Left cardiac atrium (tissue), 4 donors: ENCODE measurements at regions not wholly inside any gene's neighbourhood (a gene's known extent, or its start where the extent isn't known, plus 50 kb on each side); places are given as distances from the start of the nearest gene placed in this dataset.

Source experiments
- ATAC-seq, 2 donors: fragments of 200-7000 bp; cut with Tn5 transposase; one replicate each; pipeline ENCODE4 v1.9.1; 2020; ENCODE audit warnings: mild to moderate bottlenecking in 2 of 2, moderate library complexity in 2 of 2
- DNase-seq: peaks from one replicate; pipeline ENCODE4 v3.0.0-alpha.2; 2020
- intact Hi-C, 2 donors: fragments of 100-400 bp; cut with DNase I; formaldehyde crosslinking; loops; one replicate each; pipeline versions ENCODE4 v1.14.1 to v1.15.1; 2022 to 2023
- donor health status: DM: no; HTN: yes; CAD: no.
- donor health status: DM: no; HTN: yes; CAD: no; lungs with severe emphysema.
- donor health status: DM: yes; HTN: yes; CAD: no.
- donor health status: Dilated cardiomyopathy.

DNA sequence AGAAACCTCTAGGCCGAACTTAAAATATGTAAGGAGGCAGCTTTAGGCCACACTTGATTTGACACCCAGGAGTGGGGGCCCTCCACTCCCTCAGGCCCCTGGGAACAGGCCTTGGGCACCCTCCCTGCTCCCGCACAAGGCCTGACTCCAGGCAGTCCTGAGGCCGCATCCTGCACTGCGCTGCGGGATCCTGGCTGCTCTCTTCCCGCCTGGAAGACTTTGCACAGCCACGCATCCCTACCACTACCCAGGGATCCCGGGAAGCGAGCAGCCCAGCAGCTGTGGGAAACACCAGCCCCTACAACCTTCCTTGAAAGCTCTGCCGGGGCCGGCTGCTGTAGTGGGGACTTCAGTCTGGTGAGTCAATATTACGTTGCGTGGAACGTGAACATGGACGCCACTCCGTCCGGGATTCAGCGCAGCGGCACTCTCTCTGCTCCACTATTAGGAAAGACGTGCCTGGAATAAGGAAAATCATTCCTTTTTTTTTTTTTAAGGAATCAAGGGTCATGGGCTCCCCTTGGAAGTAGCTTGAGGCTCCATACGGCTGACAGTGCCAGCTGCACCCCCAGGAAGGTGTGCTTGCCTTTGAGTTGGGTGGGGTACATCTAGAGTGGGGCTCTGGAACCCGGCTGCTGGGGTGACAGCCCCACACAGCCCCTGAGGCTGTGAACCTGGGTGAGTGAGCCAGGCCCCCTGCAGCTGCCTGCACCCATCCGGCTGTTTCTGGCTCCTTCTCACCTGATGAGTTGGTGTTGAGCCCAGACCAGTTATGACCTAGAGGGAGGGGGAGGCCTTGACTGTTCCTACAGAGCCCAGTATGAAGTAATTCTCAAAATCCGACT, 119.2 kb upstream of the TMEM18 start:
- DNase-seq, result no peak
- intact Hi-C loops, result no loop called here
- peak in 1 of 2 donors; percentile 11 for ATAC-seq

DNA sequence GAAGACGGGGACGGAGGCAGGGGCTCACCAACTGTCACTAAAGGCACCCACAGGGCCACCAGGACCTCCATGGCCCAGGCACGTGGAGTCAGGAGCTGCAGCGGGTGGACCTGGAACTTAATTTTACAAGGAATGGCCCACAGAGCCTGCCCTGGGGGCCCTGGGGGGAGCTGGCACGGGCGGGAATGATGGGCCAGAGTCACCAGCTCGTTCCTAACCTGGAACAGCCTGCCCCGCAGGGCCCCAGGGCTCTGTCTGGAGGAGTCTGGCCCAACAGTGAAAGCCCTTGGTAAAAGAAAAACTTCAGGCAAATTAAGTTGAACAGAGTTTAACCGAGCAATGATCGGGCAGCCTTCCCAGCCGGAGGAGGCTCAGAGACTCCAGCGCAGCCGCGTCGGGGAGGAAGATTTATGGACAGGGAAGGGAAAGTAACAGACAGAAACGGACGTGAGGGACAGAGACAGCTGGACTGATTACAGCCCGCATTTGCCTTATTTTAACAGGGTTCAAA, 118.4 kb upstream of the TMEM18 start:
- no peak for DNase-seq

DNA sequence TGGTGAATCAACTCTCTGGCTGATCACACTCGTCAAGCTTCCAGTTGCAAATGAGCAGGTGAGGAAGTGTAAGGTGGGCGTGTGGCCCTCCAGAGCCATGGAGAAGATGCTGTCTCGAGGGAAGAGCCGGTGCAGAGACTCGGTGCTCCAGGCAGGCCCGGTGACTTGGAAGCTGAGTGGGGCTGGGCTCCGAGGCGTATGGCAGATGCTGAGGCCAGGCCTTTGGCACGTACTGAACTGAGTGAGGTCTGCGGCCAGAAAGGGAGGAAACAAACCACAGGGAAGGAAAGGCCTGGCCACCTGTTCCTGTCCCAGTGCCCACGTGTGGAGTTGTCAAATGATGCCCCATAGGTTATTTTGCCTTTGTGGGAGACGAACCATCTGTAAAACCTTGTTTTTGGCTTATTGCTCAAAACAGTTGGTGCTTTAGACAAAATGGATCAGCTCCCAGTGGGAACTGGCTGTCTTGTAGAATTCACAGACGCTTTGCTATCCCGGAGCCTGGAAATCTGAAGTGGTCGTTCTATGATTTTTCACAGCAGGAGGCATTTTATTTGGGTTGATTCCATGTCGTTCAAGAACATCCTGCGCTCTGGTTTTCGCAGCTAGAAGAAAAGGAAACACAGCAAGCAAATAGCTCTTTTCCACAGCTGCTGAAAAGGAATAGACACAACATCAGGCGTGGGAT, 117.5 kb upstream of the TMEM18 start:
- ATAC-seq, result peak in 1 of 2 donors; percentile 69
- DNase-seq, result no peak
- intact Hi-C loops, result no loop called here

More for the DNA sequence above, 118.4 kb upstream of the TMEM18 start:
- intact Hi-C loops, result no loop called here
- ATAC-seq, result peak in 1 of 2 donors; percentile 61

DNA sequence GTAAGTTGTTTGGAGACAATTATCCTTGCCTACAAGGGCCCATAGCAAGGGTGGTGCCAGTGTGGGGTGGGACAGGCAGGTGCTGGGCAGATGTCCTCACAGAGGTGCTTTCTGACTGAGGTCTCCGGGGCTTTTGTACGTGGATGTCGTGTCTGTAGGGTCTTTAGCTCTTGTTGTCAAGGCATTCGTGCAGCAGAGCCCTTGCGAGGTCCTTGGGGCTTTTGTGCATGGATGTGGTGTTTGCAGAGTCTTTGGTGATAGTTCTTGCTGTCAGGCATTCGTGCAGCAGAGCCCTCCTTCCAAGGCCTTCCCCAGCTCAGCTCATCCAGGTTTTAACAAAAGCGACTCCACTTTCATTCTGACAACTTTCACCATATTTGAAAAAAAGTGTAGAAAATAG, 116.0 kb upstream of the TMEM18 start:
- intact Hi-C loops, result no loop called here
- DNase-seq (no peak), ATAC-seq (no peak)

DNA sequence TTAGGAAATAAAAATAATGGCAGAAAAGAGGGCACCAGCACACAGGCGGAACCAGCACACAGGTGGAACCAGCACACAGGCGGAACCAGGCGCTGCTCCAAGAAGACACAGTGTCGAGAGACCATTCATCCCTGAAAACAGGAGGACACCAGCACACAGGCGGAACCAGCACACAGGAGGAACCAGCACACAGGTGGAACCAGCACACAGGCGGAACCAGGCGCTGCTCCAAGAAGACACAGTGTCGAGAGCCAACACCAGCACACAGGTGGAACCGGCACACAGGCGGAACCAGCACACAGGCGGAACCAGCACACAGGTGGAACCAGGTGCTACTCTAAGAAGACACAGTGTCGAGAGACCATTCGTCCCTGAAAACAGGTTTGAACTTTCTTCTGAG, 115.5 kb upstream of the TMEM18 start:
- ATAC-seq, result no peak
- intact Hi-C loops, result no loop called here
- DNase-seq, result no peak

DNA sequence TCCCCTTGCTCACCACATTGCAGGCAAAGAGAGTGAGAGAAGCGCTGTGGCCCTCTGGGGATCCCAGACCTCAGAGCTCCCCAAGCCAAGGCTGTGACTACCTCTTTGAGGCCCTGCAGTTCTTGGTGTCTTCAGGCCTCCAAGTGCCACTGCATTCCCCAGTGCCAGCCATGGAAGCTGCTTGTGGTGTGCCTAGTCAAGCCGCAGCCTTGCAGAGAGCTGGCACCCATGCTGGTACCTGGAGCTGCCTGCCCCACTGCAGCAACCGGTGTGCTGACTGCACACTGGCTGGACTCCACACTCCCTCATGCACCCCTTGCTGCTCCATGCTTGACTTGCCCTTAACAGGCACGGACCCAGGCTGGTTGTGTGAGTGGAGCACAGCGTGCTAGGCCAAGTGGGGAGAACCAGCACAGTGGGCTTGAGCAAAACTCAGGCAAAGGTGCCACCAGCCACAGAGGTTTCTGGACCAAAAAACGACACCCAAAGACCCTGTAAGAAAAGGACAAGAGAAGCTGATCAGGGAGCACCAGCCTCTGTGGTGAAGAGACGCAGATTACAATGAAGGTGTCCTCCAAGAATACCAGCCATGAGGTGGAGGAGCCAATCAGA, 113.5 kb upstream of the TMEM18 start:
- no peak for ATAC-seq
- intact Hi-C loops, result no loop called here
- DNase-seq, result no peak

DNA sequence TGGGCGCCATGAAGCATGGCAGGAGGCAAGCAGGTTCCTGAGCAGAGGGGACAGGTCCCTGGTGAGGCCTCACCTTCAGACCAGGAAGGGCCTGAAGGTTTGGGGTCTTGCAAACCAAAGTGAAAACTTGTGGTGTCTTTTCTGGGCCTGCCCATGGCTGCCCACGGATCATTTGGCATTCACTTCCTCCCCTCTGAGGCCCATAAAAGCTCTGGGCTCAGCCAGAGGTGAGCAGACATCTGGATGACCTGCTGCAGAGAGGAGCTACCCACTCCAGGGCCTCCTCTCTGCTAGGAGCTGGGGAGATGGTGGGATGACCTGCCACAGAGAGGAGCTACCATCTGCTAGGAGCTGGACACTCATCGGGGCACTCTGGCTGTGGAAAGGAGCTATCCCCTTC, 112.9 kb upstream of the TMEM18 start:
- ATAC-seq (no peak), DNase-seq (no peak)
- intact Hi-C loops, result no loop called here

DNA sequence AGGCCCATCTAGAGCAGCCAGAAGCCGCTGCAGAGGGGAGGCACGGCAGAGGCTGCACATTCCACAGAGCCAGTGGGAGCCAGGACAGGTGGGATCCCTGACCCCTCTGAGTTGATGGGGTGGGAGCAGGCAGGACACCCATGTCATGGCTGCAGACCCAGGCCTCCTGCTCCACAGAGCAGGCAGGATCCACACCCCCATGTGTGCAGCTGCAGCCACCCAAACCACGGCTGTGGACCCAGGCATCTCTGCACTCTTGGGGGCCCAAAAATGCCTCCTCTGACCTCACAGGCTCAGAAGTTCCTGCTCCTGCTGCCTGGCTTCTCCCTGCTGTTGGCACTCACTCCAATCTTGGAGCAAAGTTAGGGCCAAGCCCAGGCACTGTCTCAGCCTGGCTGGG, 112.3 kb upstream of the TMEM18 start:
- ATAC-seq, result no peak
- DNase-seq, result no peak
- intact Hi-C loops, result no loop called here

DNA sequence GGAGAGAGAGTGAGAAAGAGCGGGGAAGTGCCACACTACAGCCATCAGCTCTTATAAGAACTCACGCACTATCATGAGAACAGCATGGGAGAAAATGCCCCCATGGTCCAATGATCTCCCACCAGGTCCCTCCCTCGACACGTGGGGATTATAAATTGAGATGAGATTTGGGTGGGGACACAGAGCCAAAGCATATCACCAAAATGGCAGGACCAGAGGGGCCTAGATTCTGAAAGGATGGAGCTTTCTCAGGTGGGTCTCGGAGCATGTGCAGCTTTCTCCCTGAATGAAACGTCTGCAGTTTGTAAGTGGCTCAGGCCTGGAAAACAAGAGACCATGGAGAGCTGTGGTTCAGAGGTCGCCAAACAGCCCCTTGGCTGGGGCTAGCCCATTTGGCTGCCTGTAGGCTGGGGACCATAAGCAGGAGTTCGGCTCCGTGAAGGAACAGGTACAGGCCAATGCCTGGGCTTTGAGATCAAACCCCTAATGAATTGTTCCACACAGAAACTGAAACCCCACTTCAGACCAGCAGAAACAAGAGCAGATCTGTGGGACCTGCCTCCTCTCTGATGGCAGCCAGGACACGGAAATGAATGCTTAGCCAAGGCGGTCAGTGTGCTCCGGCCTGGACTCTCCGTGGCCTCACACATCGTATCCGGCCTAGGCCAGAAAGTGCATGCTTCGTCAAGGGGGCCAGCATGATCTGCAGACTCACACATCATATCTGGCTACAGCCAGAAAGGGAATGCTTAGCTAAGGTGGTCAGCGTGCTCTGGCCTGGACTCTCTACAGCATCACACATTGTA, 111.2 kb upstream of the TMEM18 start:
- no peak for DNase-seq
- intact Hi-C loops, result no loop called here
- ATAC-seq, result no peak

DNA sequence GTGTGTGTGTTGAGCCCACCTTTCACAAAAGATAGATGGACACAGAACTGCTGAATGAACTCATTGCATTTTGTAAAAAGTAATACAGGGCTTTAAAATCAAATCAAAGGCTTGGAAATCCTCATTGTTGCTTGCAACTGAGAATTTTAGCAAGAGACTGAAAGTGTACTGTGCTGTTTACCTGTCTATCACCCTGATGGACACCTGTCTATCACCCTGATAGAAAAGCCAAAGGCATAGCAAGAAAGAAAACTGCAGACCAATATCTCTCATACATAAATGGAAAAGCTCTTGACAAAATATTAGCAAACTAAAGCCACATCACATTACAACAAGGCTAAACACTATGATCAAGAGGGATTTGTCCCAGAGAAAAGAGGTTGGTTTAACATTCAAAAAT, 107.5 kb upstream of the TMEM18 start:
- intact Hi-C loops, result no loop called here
- DNase-seq (no peak), ATAC-seq (no peak)

DNA sequence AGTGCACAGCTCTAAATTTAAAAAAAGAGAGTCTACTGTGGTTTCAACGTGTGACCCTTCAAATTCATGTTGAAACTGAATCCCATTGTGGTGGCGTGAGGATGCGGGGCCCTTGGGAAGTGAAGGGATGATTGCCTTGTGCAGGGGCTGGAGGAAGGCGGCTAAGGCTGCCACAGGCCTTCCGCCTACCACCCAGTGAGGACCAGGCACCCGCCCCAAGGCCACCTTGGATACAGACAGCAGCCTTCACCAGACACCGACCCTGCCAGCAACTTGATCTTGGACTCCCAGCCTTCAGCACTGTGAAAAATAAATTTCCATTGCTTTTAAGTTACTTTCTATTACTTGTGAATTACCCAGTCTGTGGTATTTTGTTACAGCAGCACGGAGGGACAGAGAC, 103.4 kb upstream of the TMEM18 start:
- intact Hi-C loops, result no loop called here
- no peak for ATAC-seq
- no peak for DNase-seq

DNA sequence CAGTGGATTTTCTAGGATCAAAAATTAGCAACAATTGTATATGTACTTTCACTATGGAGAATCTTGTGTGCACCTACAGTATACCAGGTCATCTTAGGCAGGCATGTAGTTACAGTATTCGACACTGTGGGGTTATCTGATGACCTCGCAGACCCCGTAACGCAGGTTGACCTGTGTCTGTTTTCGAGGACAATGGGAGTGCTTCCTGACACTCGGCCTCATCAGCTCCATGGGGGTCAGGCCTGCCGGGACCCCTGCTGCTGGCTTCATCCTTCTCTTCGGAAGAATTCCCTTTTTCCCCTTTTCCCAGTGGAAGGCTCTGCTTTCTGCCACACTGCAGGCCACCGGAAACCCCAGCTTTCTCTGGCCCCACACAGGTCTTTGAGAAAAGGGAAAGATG, 102.8 kb upstream of the TMEM18 start:
- intact Hi-C loops, result no loop called here
- DNase-seq, result no peak

DNA sequence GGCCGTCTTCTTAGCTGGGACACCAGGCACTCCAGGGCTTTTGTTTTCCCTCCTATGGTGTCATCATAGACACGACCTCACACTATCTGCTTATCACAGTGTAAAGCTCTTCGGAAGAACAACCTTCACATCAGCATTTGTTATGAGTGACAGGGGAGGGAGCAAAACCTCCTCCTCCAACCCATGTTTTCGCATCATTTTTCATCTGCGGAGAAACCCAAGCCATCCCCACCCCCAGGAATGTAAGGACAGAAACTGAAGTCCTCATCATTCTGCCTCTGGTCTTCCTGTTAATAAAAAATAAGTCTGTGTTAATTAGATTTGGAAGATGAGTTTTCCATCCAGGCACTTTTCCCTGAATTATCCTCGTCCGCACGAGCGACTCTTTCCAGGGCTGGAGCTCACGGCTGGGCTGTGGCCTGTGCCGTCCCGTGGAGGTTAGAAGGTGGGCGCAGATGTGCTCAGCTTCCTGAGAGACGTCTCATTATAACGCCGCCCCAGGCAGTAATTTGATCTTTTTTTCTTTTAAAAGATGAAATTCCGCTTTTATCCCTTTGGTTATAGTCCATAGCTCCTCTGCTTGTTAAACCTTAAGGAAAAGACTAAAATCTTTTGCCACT, 101.6 kb upstream of the TMEM18 start:
- no peak for DNase-seq
- intact Hi-C loops, result no loop called here
- ATAC-seq, result no peak

More for the DNA sequence above, 102.8 kb upstream of the TMEM18 start:
- no peak for ATAC-seq

DNA sequence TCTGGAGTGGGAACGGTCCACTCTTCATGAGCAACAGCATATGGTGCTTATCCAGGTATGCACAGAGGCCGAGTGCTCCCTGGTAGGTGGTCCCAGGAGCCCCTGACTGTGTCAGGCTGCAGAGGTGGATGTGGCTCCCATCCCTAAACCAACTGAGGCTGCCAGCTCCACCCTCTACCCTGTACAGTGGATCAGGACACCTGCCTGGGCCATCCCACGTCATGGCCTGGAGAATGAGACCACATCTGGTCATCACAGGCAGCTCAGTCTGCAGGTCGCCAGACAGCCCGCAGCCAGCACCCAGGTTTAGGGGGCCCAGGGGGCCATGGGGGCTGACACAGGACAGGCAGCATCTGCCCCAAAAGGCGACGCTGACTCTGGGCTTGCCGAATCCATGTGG, 100.3 kb upstream of the TMEM18 start:
- DNase-seq, result no peak
- no peak for ATAC-seq
- intact Hi-C loops, result no loop called here

DNA sequence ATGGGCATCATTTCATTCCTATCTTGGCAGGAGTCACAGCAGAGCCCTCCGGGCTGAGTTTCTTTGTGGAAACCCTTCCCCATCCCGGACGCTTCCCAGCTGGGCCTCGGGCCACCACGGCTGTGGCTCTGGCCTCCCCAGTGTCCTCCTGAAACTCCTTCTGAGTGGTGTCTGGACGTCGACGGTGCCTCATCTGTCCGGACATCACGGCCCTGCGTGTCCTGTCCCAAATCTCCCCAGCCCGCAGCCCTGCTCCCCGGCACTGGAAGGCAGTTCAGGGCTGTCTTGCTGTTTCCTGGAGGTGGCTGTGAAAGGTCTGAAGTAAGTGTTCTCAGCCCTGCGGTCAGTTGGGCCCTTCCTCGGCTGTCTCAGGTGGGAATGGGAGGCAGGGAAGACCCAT, 99.8 kb upstream of the TMEM18 start:
- ATAC-seq, result no peak
- DNase-seq, result no peak
- intact Hi-C loops, result no loop called here

DNA sequence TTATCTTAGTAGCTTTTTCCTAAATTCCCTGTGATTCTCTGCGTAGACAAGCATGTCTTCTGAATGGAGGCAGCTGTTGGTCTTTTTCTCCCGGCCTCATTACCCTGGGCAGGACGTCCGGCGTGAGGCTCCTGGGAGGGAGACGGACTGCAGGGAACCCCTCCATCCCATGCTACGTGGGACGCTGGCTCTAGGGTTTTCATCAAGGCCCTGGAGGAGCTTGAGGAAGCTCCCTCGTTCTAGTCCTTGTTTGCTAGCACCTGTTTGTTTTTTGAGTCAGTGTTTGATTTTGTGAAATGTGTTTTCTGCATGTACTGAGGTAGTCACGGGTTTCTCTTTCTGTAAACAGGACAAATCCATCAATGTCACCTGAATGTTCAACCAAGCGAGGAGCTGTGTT, 99.3 kb upstream of the TMEM18 start:
- intact Hi-C loops, result no loop called here
- ATAC-seq, result no peak
- no peak for DNase-seq

DNA sequence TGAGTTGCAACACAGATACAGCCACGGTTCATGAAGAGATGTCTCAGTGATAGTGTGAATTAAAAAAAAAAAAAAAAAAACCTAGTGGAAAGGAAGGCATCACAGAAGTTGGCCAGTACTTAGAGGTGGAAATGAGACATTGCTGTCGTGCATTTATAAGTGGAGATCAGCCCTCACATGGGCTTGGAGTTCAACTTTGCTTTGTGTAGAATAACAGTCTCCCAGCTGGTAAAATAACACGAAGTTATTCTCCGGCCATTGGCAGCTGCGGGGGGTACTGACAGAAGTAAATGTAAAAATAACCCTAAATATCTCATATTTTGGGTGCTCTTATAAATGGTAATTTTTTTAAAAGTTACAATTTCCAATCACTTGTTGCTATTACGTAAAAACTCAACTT, 98.8 kb upstream of the TMEM18 start:
- ATAC-seq, result no peak
- DNase-seq, result no peak
- intact Hi-C loops, result no loop called here

DNA sequence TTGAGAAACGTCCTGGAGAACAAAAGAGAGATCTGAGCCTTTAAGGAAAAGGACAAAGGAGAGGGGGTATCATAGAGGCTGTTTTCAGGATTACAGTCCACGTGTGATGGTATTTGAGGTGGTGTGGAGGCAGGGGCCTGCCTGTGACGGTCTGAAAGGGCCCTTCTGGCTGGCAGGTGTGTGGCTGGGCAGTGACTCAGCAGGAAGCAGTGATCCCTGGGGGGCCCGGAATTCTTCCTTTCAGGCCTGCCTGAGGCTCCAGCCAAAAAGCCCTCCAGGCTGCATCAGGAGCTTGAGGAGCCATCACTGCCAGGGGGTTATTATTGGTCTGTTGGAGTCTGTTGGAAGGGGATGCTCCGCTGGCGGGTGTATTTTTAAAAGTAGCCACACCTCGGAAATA, 97.2 kb upstream of the TMEM18 start:
- intact Hi-C loops, result no loop called here
- no peak for ATAC-seq
- no peak for DNase-seq
